SHP77 (cell line): ENCODE measurements at regions not wholly inside any gene's neighbourhood (a gene's known extent, or its start where the extent isn't known, plus 50 kb on each side); places are given as distances from the start of the nearest gene placed in this dataset.

Source experiments
- DNase-seq, 2 experiments: peaks; one replicate each; lab custom pipeline; 2025; lab: John Stamatoyannopoulos, UW

- no peak for DNase-seq
Measured at GRCh38 chr5:138665261-138665660, 88.0 kb upstream of the CTNNA1 start.

DNA sequence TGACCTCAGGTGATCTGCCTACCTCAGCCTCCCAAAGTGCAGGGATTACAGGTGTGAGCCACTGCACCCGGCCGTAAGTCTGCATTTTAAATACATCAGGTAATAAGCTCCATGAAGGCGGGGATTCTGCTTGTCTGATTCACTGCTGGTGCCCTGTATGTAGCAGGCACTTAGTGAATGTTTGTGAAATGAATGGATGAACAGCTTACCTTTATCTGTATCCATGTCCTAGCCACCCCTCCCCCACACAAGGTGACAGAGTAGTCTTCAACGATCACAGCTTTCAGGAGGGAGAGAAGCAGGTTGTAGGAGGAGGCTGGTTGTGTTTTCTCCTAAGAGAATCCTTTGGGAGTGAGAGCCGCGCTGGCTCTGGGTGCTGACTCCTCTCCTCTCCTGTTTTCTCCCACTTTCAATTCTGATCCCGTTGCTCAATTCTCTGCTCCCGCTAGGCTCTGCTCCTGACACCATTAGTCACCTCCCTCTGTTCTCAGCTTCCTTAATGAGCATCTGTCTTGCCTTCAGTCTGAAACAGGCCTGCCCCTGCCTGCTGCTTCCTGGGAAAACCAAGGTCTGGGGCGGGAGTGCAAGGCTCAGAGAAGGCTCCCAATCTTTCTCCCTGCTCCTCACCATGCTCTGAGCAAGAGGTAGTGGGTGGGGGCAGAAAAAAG, 88.8 kb upstream of the CTNNA1 start:
- no peak for DNase-seq

GRCh38 chr5:138663561-138663960, 88.4 kb upstream of the HSPA9 start:
- DNase-seq: no peak

GRCh38 chr5:138663009-138663408, 87.8 kb upstream of the HSPA9 start:
- no peak for DNase-seq

DNA sequence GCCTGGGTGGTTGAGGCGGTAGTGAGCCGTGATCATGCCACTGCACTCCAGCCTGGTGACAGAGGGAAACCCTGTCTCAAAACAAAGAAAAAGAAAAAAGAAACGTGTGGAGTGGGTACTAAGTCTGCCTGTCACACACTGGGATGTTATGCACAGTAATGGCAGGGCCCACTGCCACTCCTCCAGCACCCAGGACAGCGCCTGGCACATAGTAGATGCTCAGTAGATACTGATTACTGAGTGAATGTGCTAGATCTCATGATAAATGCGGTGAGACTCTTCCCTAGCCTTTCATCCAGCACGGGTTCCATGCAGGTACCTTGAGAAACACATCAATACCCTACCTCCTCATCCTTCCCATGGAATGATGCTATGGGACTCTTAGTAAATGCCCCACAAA, 87.4 kb upstream of the HSPA9 start:
- DNase-seq: no peak

GRCh38 chr5:138661991-138662434, 86.8 kb upstream of the HSPA9 start:
- DNase-seq: no peak

GRCh38 chr5:138661291-138661960, 86.2 kb upstream of the HSPA9 start:
- DNase-seq: no peak

- no peak for DNase-seq
Measured at GRCh38 chr5:138660051-138660572, 84.9 kb upstream of the HSPA9 start.

DNA sequence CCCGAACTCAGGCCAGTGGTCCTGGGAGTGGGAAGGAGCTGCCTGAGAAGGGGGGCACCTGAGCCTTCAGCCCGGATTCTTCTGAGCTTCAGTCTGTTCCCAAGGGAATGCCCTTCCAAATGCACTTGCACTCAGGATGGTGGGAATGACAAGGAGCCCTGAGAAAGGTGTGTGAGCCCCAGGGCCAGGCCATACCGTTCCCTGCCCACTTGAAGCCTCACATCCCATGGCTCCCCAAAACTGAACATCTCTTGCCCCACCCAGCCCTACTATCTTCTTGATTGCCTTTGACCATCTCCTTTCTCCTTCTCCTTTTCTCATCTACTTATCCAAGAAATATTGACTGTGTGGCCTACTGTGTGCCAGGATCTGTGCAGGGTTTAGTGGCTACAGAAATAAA, 84.4 kb upstream of the HSPA9 start:
- no peak for DNase-seq

DNA sequence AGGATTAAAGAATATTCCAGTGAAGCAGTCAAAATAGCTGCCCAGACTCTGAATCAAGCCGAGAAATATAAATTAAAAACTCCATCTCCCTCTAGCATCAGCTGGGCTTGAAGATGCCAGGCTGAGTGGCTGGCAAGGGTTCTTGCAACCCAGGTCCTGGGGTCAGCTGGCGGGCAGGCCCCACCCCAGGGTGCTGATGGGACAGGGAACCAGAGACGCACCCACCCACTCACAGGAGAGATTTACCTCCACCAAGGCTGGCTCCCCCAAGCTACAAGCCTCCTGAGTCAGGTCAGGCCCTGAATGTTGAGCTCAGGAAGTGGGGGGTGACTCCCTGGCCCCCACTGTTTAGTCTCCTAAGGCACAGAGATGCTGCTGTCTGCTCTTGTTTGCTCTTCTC, 83.9 kb upstream of the HSPA9 start:
- no peak for DNase-seq

DNA sequence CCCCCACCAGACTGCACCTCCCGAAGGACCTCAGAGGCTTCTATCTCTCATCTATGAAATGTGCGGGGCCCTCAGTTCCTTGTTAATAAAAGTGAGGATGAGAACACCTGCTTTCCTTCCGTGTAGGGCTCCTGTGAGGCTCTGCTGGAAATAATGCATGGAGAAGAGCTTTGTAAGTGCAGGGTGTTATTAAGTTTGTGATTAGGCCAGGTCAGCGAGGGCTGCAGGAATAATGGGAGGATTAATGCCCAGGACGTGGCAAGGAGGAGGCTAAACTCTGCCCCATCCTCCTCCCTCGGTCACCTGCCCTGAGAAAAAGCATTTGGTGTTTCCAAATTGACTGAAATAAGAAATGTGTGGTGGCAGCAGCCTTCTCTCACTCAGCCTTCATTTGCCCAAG, 83.5 kb upstream of the HSPA9 start:
- no peak for DNase-seq

DNA sequence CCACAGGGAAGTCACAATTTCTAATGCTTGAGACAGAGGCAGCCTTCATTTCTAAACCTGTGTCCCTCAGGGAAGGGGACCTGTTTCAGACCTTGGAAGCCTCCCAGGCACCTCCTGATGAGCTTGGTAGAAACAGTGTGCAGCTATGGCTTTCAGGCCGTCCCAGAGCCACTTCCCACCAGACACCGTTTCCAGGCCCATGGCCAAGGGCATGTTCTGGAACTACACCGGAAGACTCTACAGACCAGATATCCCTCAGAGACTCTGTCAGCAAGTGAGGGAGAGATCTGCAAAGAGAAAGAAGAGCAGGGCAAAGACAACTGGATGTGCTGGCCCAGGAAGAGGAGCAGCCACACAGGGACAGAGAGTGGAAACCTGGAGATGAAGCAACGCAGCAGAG, 82.2 kb upstream of the HSPA9 start:
- DNase-seq: no peak

DNA sequence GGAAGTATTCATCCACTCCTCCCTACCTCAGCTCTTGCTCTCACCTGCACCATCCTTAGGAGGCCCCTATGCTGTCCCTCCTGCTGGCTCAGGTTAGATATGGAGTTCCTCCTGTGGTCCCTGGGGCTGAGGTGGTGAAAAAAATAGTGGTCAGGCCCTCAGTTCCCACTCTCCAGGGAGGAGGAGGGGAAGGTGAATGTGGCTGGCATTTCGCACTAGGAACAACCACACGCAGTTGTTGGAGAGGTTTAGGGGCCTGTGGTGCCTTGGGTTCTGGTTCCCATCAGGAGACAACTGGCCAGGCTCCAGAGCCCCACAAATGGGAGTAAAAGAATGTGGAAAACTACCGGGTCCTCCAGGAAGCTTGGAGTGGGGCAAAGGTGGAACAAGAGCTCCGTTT, 81.7 kb upstream of the HSPA9 start:
- no peak for DNase-seq

- no peak for DNase-seq
Measured at GRCh38 chr5:138655530-138656190, 80.5 kb upstream of the HSPA9 start.

- DNase-seq: no peak
Measured at GRCh38 chr5:138654281-138654867, 79.2 kb upstream of the HSPA9 start.

DNA sequence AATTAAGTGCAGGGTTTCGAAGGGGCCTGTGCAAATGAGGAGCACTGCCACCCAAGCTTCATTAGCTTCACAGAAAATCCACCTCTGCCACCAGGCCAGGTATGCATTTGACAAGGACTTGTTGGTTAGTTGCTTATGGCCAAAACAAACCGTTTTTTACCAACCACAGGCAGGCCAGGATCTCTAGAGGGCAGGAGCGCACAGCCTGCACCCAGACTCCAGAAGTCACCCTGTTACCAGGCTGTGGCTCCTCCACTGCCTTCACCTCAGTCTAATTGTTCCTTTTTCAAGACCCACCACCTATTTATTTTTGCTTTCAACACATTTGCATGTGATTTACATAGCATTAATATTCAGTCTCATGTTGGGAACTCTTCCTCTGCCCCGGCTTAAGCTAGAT, 78.3 kb upstream of the HSPA9 start:
- no peak for DNase-seq

DNA sequence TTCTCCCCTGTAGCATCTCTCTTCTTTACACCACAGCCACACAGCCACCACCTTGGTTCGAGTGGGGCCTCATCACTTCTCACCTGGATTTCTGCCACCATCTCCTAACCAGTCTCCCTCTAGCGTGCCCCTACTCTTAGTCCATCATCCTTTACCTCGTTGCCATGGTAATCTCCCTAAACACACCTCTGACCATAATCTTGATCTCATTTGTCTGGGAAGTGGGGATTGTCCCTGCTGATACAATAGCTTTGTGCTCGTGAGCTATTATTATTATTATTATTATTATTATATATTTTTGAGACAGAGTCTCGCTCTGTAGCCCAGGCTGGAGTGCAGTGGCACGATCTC, 76.5 kb upstream of the HSPA9 start:
- DNase-seq: no peak

DNA sequence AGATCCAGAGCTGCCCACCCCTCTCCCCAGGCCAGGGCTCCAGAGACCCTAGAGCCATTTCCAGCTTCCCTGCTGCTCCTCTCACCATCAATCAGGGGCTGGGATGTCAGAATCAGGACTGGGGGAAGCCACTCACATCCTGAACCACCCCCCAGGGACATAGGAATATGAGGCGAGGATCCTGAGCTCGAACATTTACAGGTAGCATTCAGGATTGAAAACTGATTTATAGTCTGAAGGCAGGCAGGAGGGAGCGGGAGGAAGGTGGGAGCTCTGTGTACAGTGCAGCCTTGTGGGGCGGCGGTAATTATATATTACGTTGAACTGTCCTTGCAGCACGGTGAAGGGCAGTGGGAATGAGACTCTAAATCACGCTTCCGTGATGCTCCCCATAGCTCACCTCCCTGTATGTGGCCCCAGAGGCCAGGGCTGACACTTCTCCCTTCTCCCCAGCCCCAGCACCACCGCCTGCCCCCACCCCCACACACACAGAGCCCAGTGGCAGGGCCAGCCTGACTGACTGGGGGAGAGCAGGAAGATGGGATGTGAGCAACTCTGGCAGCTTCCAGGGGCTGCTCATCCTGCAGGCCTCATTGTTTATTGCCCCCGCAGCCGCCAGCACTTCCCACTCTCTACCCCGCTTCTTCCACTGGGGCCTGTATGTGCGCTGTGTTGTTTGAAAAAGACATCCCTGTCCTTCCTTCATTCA, 76.0 kb upstream of the HSPA9 start:
- no peak for DNase-seq

- no peak for DNase-seq
Measured at GRCh38 chr5:138650196-138650595, 75.0 kb upstream of the HSPA9 start.

GRCh38 chr5:138649775-138650174, 74.6 kb upstream of the HSPA9 start:
- no peak for DNase-seq

- DNase-seq: no peak
Measured at GRCh38 chr5:138649316-138649720, 74.1 kb upstream of the HSPA9 start.

GRCh38 chr5:138648841-138649240, 73.6 kb upstream of the HSPA9 start:
- DNase-seq: no peak
